ENCODE measurements at regions not wholly inside any gene's neighbourhood (a gene's known extent, or its start where the extent isn't known, plus 50 kb on each side); places are given as distances from the start of the nearest gene placed in this dataset.

GRCh38 chr2:195507447-195508138 is 149.4 kb upstream of the SLC39A10 start:
- Histone ChIP-seq H3F3A (replicated peaks; ENCODE audit: insufficient read depth) (no peaks in the 10 kb centered on the region), H3K4me1 (ENCODE audit: control insufficient read depth in 1 of 2, insufficient read depth in 2 of 2, low read depth in 1 of 2, low read length in 1 of 2) (no peaks in the 10 kb centered on the region), H3K4me3 (ENCODE audit: low read depth in 2 of 2, low read length in 1 of 2) (no peak overlapping the region), H3K9me3 (no peaks in the 10 kb centered on the region), H2AFZ (ENCODE audit: low read depth) (no peak overlapping the region), H3K27me3 (ENCODE audit: insufficient read depth) (no peaks in the 10 kb centered on the region), H3K9me2 (no peaks in the 10 kb centered on the region), H3K79me2 (ENCODE audit: insufficient read depth) (no peaks in the 10 kb centered on the region), H3K9ac (no peak overlapping the region), H3K27ac (ENCODE audit: low read depth in 2 of 2, low read length in 1 of 2) (no peak overlapping the region), H3K4me2 (no peak overlapping the region), H3K36me3 (replicated peaks in 1 of 2; ENCODE audit: control insufficient read depth in 1 of 2, insufficient read depth in 2 of 2, low read length in 1 of 2) (no peaks in the 10 kb centered on the region), H4K20me1 (ENCODE audit: insufficient read depth) (no peaks in the 10 kb centered on the region)
- POLR2A ChIA-PET, result no interaction called here
- 72% methylated on average over 3 of the region's 3 CpGs for WGBS (ENCODE audit: low lambda C conversion rate)
- CTCF ChIA-PET, result no interaction called here
- no peak for DNase-seq
- TF ChIP-seq SIN3A (IDR thresholded peaks at IDR 0.05; ENCODE audit: borderline replicate concordance, low read depth, low read length), result no peak
- TF ChIP-seq, protein P1, sequence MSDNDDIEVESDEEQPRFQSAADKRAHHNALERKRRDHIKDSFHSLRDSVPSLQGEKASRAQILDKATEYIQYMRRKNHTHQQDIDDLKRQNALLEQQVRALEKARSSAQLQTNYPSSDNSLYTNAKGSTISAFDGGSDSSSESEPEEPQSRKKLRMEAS (IDR thresholded peaks at IDR 0.05; ENCODE audit: low read depth), result no peak
- TF ChIP-seq RFX5 (IDR thresholded peaks at IDR 0.05; ENCODE audit: low read length), result no peak
- TF ChIP-seq NFIC (IDR thresholded peaks at IDR 0.05; ENCODE audit: borderline replicate concordance), result no peak
- no peak for TF ChIP-seq GABPA (IDR thresholded peaks at IDR 0.05; ENCODE audit: low read depth)
- TF ChIP-seq, protein P2, sequence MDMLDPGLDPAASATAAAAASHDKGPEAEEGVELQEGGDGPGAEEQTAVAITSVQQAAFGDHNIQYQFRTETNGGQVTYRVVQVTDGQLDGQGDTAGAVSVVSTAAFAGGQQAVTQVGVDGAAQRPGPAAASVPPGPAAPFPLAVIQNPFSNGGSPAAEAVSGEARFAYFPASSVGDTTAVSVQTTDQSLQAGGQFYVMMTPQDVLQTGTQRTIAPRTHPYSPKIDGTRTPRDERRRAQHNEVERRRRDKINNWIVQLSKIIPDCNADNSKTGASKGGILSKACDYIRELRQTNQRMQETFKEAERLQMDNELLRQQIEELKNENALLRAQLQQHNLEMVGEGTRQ (IDR thresholded peaks at IDR 0.05; ENCODE audit: borderline replicate concordance, low read depth, low read length), result no peak
- no peak for TF ChIP-seq CHD2 (IDR thresholded peaks at IDR 0.05; ENCODE audit: low read length, partially characterized antibody)
- no peak for TF ChIP-seq FOXJ3 (CRISPR knock-in tag; IDR thresholded peaks at IDR 0.05)
- no peak for TF ChIP-seq SMC3 (IDR thresholded peaks at IDR 0.05; ENCODE audit: low read depth, low read length)
- TF ChIP-seq ZBTB33 (IDR thresholded peaks at IDR 0.05; ENCODE audit: borderline replicate concordance, low read depth), result no peak
- TF ChIP-seq IRF3 (IDR thresholded peaks at IDR 0.05; ENCODE audit: low read depth, low read length), result no peak
- no peak for TF ChIP-seq TEAD4 (IDR thresholded peaks at IDR 0.05; ENCODE audit: borderline replicate concordance, insufficient read depth)
- TF ChIP-seq ELF1 (IDR thresholded peaks at IDR 0.05), result no peak
- TF ChIP-seq GATA2 (CRISPR knock-in tag; IDR thresholded peaks at IDR 0.05), result no peak
